ENCODE measurements at regions not wholly inside any gene's neighbourhood (a gene's known extent, or its start where the extent isn't known, plus 50 kb on each side); places are given as distances from the start of the nearest gene placed in this dataset.

GRCh38 chr2:125747165-125747425 lies 908.9 kb upstream of the GYPC start:
- no peak for TF ChIP-seq CTCF (IDR thresholded peaks at IDR 0.05; ENCODE audit: low read length)
- no peak for TF ChIP-seq EZH2 (IDR thresholded peaks at IDR 0.05; ENCODE audit: borderline replicate concordance, low read length)
